ENCODE measurements at regions not wholly inside any gene's neighbourhood (a gene's known extent, or its start where the extent isn't known, plus 50 kb on each side); places are given as distances from the start of the nearest gene placed in this dataset.

DNA sequence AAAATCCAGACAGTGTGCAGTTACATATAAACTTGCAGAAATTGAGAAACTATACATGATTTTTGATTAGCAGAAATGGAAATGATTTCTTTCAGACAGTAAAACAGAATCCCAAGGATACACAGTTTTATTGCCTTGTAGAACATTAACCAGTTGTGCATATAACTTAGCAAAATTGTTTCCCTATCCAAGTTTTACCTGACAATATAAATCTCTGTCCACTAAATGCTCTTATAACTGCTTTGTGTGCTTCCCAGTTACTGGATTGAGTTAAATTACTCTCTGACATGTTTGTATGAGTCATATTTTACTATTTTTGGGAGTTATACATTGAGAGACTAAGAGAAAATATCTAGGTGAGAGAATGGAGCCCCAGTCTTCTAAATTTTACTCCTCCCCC is 563.4 kb downstream of the SH2D4B start:
- TF ChIP-seq CTCF (IDR thresholded peaks at IDR 0.05; ENCODE audit: borderline replicate concordance, extremely low read depth, low read length, poor library complexity, severe bottlenecking) (no peak), EZH2 (IDR thresholded peaks at IDR 0.05; ENCODE audit: borderline replicate concordance, low read depth, low read length, severe bottlenecking) (no peak)
